Brain microvascular endothelial cell (primary cell): ENCODE measurements at regions not wholly inside any gene's neighbourhood (a gene's known extent, or its start where the extent isn't known, plus 50 kb on each side); places are given as distances from the start of the nearest gene placed in this dataset.

ENCODE experiments used
- DNase-seq: peaks from one replicate; pipeline ENCODE4 v3.0.0-alpha.2; 2020
- H3K27ac ChIP-seq: fragments of 250-450 bp; sonication (Bioruptor Pico); 2 replicates; pipeline ENCODE4 v1.5.1; 2020; ENCODE audit warnings: mild to moderate bottlenecking, moderate library complexity
- H3K27me3 ChIP-seq: fragments of 250-450 bp; sonication (Bioruptor Pico); replicated peaks from 2 replicates; pipeline ENCODE4 v1.5.1; 2020; ENCODE audit warnings: mild to moderate bottlenecking
- H3K36me3 ChIP-seq: fragments of 250-450 bp; sonication (Bioruptor Pico); replicated peaks from 2 replicates; pipeline ENCODE4 v1.5.1; 2020; ENCODE audit warnings: mild to moderate bottlenecking
- H3K4me3 ChIP-seq: 2 replicates; pipeline ENCODE4 v1.5.1; 2011; ENCODE audit warnings: low read depth, mild to moderate bottlenecking, control low read depth, low read length, moderate library complexity
- in situ Hi-C: cut with HindIII; loops from 2 replicates; pipeline ENCODE4 v1.10.0; 2017; ENCODE audit warnings: low sequenced_read_pairs, low pct_ligation_motif_present
- TF ChIP-seq, protein P1 (sequence below): IDR thresholded peaks from 2 replicates; pipeline ENCODE4 v1.5.1; 2011; ENCODE audit warnings: low read depth, mild to moderate bottlenecking, moderate library complexity, low read length, control low read depth, inconsistent platforms; ENCODE audit errors: missing control alignments

DNA sequence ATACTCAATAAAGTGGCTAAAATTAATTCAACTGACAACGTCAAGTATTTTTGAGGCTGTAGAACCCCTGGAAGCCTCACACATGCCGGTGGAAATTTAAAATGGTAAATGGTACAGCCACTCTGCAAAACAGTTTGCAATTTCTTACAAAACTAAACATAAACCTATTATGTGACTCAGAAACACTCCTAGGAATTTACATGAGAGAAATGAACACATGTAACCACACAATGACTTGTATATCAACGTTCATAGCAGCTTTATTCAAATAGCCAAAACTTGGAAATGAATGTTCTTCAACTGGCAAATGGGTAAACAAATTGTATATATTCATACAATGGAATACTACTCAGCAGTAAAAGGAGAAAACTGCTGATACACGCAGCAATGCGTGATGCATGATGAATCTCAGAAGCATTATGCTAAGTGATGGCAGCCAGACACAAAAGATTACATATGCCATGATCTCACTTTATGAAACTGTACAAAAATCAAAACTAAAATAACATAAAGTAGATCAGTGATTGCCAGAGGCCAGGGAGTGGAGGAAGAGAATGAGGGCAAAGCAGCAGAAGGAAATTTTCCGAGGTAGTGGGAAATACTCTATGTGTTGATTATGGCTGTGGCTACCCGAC, 112.5 kb downstream of the FAM50B start:
- TF ChIP-seq, protein P1, sequence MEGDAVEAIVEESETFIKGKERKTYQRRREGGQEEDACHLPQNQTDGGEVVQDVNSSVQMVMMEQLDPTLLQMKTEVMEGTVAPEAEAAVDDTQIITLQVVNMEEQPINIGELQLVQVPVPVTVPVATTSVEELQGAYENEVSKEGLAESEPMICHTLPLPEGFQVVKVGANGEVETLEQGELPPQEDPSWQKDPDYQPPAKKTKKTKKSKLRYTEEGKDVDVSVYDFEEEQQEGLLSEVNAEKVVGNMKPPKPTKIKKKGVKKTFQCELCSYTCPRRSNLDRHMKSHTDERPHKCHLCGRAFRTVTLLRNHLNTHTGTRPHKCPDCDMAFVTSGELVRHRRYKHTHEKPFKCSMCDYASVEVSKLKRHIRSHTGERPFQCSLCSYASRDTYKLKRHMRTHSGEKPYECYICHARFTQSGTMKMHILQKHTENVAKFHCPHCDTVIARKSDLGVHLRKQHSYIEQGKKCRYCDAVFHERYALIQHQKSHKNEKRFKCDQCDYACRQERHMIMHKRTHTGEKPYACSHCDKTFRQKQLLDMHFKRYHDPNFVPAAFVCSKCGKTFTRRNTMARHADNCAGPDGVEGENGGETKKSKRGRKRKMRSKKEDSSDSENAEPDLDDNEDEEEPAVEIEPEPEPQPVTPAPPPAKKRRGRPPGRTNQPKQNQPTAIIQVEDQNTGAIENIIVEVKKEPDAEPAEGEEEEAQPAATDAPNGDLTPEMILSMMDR, result no peak
- in situ Hi-C loops, result no loop called here
- peak overlapping the region; percentile 76 for H3K27ac ChIP-seq
- no peak for DNase-seq
- H3K36me3 ChIP-seq, result no peaks in the 10 kb centered on the region
- no peak overlapping the region for H3K4me3 ChIP-seq
- H3K27me3 ChIP-seq, result no peaks in the 10 kb centered on the region

DNA sequence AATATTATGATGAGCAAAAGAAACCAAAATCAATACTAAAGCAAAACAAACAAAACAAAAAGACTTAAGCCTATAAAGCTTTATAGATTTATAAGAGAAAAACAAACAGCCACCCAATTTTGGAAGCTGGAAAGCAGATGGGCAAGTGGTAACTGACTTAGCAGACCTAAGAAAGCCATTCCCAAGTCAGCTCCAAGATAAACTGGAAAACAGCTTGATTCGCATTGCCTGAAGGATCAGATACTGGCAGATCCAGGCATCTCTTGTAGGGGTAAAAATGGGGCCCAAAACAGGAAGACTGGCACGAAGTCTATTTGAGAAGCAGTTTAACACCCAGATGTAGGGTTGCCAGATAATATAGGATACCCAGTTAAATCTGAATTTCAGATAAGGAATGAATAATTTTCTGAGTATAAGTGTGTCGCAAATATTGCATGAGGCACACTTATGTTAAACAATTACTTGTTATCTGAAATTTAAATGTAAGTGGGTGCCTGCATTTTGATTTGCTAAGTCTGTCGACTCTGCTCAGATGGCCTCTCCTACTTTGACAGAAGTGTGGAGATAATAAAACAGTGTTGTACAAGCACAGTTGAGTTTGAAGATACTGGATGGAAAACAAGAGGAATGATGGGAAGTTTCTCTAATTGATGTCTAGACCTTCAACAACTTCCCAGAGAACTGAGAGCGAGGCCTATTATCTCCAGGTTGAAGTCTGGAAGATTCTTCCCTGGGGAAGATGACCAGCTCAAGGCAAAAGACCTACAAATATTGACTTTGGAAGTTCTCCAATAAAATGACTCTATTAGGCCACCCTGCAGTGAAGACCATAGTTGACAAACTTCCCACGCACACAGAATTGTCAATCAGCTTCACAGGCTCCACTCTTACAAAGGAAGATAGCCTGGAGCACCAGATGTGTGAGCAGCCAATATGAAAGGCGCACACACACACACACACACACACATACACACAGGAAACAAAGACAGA, 113.4 kb downstream of the FAM50B start:
- TF ChIP-seq, protein P1, result no peak
- H3K36me3 ChIP-seq, result no peaks in the 10 kb centered on the region
- in situ Hi-C loops, result no loop called here
- peak overlapping the region; percentile 76 for H3K27ac ChIP-seq
- no peaks in the 10 kb centered on the region for H3K27me3 ChIP-seq
- no peak overlapping the region for H3K4me3 ChIP-seq
- DNase-seq, result peak; percentile 81

DNA sequence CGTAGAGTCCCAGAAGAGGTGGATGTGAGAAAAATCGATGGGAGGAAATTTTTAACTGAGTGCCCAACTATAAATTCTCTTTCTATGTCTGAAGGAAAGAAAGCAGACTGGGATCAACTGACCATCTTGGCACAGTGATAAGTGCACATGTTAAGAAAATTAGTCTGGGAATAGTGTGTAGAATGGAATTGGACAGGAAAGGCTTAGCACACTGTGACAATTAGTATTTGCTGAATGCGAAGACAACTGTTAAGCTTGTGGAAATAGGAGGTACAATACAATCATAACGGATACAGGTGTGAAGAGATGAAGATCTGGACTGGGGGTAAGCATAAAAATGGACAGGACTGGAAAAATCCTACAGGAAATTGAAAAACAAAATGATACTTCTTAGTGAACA, 114.3 kb downstream of the FAM50B start:
- in situ Hi-C loops, result no loop called here
- peak overlapping the region; percentile 58 for H3K27ac ChIP-seq
- H3K36me3 ChIP-seq, result no peaks in the 10 kb centered on the region
- DNase-seq, result no peak
- no peak overlapping the region for H3K4me3 ChIP-seq
- H3K27me3 ChIP-seq, result no peaks in the 10 kb centered on the region
- TF ChIP-seq, protein P1, result no peak

DNA sequence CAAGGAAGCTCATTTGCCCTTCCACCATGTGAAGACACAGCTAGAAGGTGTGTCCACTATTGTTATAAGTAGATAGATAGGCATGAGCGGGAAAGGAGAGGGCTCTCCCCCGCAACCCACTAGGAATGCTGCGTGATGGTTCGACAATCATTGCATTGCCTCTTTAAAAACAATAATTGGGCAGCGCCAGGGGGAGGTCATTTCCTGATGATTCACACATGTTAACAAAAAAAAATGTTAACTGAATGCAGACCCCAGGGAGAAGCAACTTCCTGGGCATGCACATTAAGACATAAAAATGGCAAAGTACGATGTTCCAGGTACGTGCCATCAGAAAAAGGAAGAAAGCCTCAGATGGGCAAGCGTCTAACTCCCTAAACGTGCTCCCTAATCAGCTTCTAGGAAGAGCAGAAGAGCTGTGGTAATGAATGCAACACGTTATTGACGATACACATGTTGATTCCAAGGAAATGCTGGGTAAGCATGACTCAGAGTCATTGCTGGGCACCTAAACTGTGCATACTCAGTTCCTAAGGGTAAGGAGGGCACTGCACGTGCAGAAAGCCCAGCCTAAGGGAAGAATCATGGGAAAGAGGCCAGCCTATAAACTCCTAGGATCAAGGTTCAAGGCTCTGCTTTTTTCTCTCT, 113.7 kb downstream of the FAM217A start:
- TF ChIP-seq, protein P1, result no peak
- in situ Hi-C loops, result no loop called here
- no peaks in the 10 kb centered on the region for H3K36me3 ChIP-seq
- no peak overlapping the region for H3K4me3 ChIP-seq
- H3K27ac ChIP-seq, result no peak overlapping the region
- no peaks in the 10 kb centered on the region for H3K27me3 ChIP-seq
- DNase-seq, result no peak

DNA sequence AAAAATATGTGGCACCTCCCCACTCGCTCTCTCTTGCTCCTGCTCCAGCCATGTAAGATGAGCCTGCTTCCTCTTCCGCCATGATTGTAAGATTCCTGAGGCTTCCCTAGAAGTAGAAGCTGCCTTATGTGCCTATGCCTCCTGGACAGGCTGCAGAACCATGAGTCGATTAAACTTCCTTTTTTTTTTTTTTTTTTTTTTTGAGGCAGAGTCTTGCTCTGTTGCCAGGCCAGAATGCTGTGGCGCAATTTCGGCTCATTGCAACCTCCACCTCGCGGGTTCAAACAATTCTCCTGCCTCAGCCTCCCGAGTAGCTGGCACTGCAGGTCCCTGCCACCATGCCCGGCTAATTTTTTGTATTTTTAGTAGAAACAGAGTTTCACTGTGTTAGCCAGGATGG, 112.5 kb downstream of the FAM217A start:
- in situ Hi-C loops, result no loop called here
- no peak overlapping the region for H3K4me3 ChIP-seq
- no peak for DNase-seq
- no peaks in the 10 kb centered on the region for H3K36me3 ChIP-seq
- TF ChIP-seq, protein P1, result no peak
- no peak overlapping the region for H3K27ac ChIP-seq
- H3K27me3 ChIP-seq, result no peaks in the 10 kb centered on the region
